Right lobe of liver (tissue), 4 donors: ENCODE measurements at regions not wholly inside any gene's neighbourhood (a gene's known extent, or its start where the extent isn't known, plus 50 kb on each side); places are given as distances from the start of the nearest gene placed in this dataset.
"Not testable (repeated sequence)": the region's sequence is repeated elsewhere in the genome, so short reads cannot be mapped to it uniquely, and the experiment has no call there.

Experiments used
- CTCF ChIP-seq, 4 donors: fragments of 200-600 bp in 3 of 4; fragments of 450-650 bp in 1 of 4; IDR thresholded peaks; one replicate each; pipeline versions ENCODE4 v1.5.1 to v1.8.0; 2016 to 2022; ENCODE audit warnings: antibody characterized with exemption in 4 of 4, mild to moderate bottlenecking in 2 of 4
- POLR2A ChIP-seq: fragments of 450-650 bp; IDR thresholded peaks from one replicate; pipeline ENCODE4 v1.6.1; 2017; ENCODE audit warnings: antibody characterized with exemption, mild to moderate bottlenecking
- donor health status: DM: no; HTN: no; CAD: no.
- donor health status: DM: no; HTN: no; CAD: no.
- donor health status: DM: no; HTN: yes; CAD: no.

DNA sequence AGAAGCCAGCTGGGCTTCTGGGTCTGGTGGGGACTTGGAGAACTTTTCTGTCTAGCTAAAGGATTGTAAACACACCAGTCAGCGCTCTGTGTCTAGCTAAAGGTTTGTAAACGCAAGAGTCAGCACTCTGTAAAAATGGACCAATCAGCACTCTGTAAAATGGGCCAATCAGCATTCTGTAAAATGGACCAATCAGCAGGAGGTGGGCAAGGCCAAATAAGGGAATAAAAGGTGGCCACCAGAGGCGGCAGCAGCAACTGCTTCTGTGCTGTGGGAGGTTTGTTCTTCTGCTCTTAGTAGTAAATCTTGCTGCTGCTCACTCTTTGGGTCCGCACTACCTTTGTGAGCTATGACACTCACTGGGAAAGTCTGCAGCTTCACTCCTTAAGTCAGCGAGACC, 106.4 kb upstream of the CYLC2 start:
- TF ChIP-seq CTCF (IDR thresholded peaks at IDR 0.05); POLR2A: not testable (repeated sequence)
